PC-3 (cell line): ENCODE measurements at regions not wholly inside any gene's neighbourhood (a gene's known extent, or its start where the extent isn't known, plus 50 kb on each side); places are given as distances from the start of the nearest gene placed in this dataset.

Experiments
- EZH2 ChIP-seq: fragments of 300-600 bp; sonication (generic); IDR thresholded peaks from one replicate; pipeline ENCODE4 v1.6.1; 2017; ENCODE audit warnings: antibody characterized with exemption, mild to moderate bottlenecking, low read length; ENCODE audit not compliant: unreplicated experiment
- EZH2phosphoT487 ChIP-seq: fragments of 300-600 bp; sonication (generic); IDR thresholded peaks from 2 replicates; pipeline ENCODE4 v1.6.1; 2018; ENCODE audit warnings: mild to moderate bottlenecking, antibody characterized with exemption, low read length, borderline replicate concordance
- TF ChIP-seq, protein P1 (sequence below): fragments of 300-600 bp; sonication (generic); conservative IDR thresholded peaks from 2 replicates; pipeline ENCODE4 v1.5.1; 2017; ENCODE audit warnings: antibody characterized with exemption, low read depth, mild to moderate bottlenecking, low read length

DNA sequence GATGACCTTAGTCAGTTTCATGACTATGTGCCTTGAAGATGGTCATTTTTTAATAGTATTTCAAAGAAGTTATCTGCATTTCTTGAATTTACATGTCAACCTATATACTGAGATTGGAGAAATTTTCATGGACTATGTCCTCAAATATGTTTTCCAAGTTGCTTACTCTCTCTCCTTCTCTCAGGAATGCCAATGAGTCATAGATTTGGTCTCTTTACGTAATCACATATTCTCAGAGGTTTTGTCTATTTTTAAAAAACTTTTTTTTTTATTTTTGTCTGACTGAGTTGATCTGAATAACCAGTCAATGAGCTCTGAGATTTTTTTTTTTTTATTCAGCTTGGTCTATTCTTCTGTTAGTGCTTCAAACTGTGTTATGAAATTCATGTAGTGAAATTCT, 374.7 kb upstream of the GRIN3A start:
- TF ChIP-seq, protein P1, sequence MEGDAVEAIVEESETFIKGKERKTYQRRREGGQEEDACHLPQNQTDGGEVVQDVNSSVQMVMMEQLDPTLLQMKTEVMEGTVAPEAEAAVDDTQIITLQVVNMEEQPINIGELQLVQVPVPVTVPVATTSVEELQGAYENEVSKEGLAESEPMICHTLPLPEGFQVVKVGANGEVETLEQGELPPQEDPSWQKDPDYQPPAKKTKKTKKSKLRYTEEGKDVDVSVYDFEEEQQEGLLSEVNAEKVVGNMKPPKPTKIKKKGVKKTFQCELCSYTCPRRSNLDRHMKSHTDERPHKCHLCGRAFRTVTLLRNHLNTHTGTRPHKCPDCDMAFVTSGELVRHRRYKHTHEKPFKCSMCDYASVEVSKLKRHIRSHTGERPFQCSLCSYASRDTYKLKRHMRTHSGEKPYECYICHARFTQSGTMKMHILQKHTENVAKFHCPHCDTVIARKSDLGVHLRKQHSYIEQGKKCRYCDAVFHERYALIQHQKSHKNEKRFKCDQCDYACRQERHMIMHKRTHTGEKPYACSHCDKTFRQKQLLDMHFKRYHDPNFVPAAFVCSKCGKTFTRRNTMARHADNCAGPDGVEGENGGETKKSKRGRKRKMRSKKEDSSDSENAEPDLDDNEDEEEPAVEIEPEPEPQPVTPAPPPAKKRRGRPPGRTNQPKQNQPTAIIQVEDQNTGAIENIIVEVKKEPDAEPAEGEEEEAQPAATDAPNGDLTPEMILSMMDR, result no peak
- TF ChIP-seq EZH2 (no peak), EZH2phosphoT487 (no peak)
